Fibroblast of lung (primary cell): ENCODE measurements at regions not wholly inside any gene's neighbourhood (a gene's known extent, or its start where the extent isn't known, plus 50 kb on each side); places are given as distances from the start of the nearest gene placed in this dataset.

Experiments
- DNase-seq, 2 donors: peaks; one replicate each; pipeline versions ENCODE4 v3.0.0 to v3.0.0-alpha.2; 2010; ENCODE audit warnings: low read depth in 2 of 2
- H2AFZ ChIP-seq: 2 replicates; pipeline ENCODE4 v1.5.1; 2012; ENCODE audit warnings: low read length, control low read depth, inconsistent platforms
- H3K27ac ChIP-seq: 2 replicates; pipeline ENCODE4 v1.5.1; 2011; ENCODE audit warnings: low read length, control low read depth; ENCODE audit not compliant: insufficient read depth
- H3K27me3 ChIP-seq: 2 replicates; pipeline ENCODE4 v1.5.1; 2011; ENCODE audit warnings: mild to moderate bottlenecking, low read length; ENCODE audit not compliant: control insufficient read depth, insufficient read depth
- H3K36me3 ChIP-seq: 2 replicates; pipeline ENCODE4 v1.5.1; 2011; ENCODE audit warnings: low read length; ENCODE audit not compliant: control insufficient read depth, insufficient read depth
- H3K4me1 ChIP-seq: 2 replicates; pipeline ENCODE4 v1.5.1; 2011; ENCODE audit warnings: low read length; ENCODE audit not compliant: control insufficient read depth, insufficient read depth; ENCODE audit errors: extremely low read depth
- H3K4me2 ChIP-seq: 2 replicates; pipeline ENCODE4 v1.5.1; 2011; ENCODE audit warnings: low read length, control low read depth; ENCODE audit not compliant: insufficient read depth; ENCODE audit errors: extremely low read depth
- H3K4me3 ChIP-seq, 4 experiments: fragments of 200-600 bp in 1 of 4; sonication (generic) in 1 of 4; replicated peaks in 1 of 4; 2 replicates each; pipeline ENCODE4 v1.5.1; 2011 to 2016; ENCODE audit warnings: low read length in 4 of 4, low read depth in 3 of 4, mild to moderate bottlenecking in 3 of 4, control low read depth in 2 of 4, inconsistent platforms in 1 of 4, mixed read lengths in 1 of 4; ENCODE audit not compliant: insufficient read depth in 1 of 4; ENCODE audit errors: control extremely low read depth in 1 of 4
- H3K79me2 ChIP-seq: 2 replicates; pipeline ENCODE4 v1.5.1; 2012; ENCODE audit warnings: mild to moderate bottlenecking, low read length, inconsistent platforms; ENCODE audit not compliant: control insufficient read depth, insufficient read depth
- H3K9ac ChIP-seq: 2 replicates; pipeline ENCODE4 v1.5.1; 2011; ENCODE audit warnings: mild to moderate bottlenecking, low read length, control low read depth; ENCODE audit not compliant: insufficient read depth
- H3K9me3 ChIP-seq: 2 replicates; pipeline ENCODE4 v1.5.1; 2012; ENCODE audit warnings: low read depth, low read length; ENCODE audit not compliant: control insufficient read depth, insufficient read depth
- H4K20me1 ChIP-seq: 2 replicates; pipeline ENCODE4 v1.5.1; 2011; ENCODE audit warnings: low read length; ENCODE audit not compliant: control insufficient read depth, insufficient read depth; ENCODE audit errors: extremely low read depth
- EZH2 ChIP-seq: IDR thresholded peaks from 2 replicates; pipeline ENCODE4 v1.5.1; 2012; ENCODE audit warnings: low read length, control low read depth, mild to moderate bottlenecking; ENCODE audit errors: missing control alignments
- TF ChIP-seq, protein P1 (sequence below), 2 donors: IDR thresholded peaks in 1 of 2; conservative IDR thresholded peaks in 1 of 2; 1 replicate in 1 of 2; 2 replicates in 1 of 2; pipeline ENCODE4 v1.5.1; 2011 to 2012; ENCODE audit warnings: low read length in 2 of 2, control low read depth in 1 of 2, inconsistent platforms in 1 of 2, low read depth in 1 of 2, mild to moderate bottlenecking in 1 of 2

DNA sequence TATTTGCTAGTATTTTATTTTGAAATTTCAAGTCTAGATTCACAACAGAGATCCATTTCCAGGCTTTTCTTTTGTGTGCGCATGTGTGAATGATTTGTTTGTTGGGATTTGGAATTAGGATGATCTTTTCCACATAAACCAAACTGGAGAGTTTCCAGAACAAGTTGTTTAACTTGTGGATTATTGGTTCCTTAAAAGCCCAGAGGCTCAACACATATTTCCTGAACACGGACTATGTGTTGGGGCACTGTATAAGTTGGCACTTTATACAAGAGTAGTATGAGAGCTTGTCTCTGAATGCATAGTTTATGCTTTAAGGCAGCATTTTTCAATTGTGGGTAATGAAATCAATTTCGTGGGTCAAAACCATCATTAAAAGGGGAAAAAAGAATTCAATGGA is 67.3 kb upstream of the FUT8 start:
- Histone ChIP-seq H3K27ac (no peak overlapping the region), H3K4me1 (peaks cover 3% of the 10 kb centered on the region), H4K20me1 (no peaks in the 10 kb centered on the region), H2AFZ (no peak overlapping the region), H3K9me3 (no peaks in the 10 kb centered on the region), H3K4me3 (no peak overlapping the region), H3K4me2 (no peak overlapping the region), H3K36me3 (no peaks in the 10 kb centered on the region), H3K79me2 (no peaks in the 10 kb centered on the region), H3K9ac (no peak overlapping the region), H3K27me3 (no peaks in the 10 kb centered on the region)
- no peak for DNase-seq
- TF ChIP-seq, protein P1, sequence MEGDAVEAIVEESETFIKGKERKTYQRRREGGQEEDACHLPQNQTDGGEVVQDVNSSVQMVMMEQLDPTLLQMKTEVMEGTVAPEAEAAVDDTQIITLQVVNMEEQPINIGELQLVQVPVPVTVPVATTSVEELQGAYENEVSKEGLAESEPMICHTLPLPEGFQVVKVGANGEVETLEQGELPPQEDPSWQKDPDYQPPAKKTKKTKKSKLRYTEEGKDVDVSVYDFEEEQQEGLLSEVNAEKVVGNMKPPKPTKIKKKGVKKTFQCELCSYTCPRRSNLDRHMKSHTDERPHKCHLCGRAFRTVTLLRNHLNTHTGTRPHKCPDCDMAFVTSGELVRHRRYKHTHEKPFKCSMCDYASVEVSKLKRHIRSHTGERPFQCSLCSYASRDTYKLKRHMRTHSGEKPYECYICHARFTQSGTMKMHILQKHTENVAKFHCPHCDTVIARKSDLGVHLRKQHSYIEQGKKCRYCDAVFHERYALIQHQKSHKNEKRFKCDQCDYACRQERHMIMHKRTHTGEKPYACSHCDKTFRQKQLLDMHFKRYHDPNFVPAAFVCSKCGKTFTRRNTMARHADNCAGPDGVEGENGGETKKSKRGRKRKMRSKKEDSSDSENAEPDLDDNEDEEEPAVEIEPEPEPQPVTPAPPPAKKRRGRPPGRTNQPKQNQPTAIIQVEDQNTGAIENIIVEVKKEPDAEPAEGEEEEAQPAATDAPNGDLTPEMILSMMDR (conservative IDR thresholded peaks at IDR 0.05 in 1 of 2, IDR thresholded peaks at IDR 0.05 in 1 of 2; ENCODE audit: low read depth in 1 of 2, low read length in 2 of 2), result no peak
- no peak for TF ChIP-seq EZH2

DNA sequence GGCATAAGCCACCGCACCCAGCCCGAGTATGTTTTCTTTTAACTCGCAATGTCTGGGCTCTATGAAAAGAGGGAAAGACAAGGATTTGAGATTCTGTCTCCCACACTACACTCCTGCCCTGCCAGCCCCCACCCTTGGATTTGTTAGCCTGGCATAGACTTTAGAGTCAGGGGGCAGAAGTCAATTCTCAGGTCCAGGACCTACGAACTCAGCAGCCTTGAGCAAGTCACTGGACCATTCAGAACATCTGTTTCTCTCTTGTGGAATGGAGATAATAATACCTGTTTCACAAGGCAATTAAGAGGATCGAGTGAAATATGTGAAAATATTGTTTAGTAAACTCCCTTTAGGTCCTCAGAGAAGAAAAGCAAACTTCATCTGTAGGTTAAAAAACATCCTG is 66.1 kb upstream of the FUT8 start:
- no peak overlapping the region for H2AFZ ChIP-seq
- no peaks in the 10 kb centered on the region for H4K20me1 ChIP-seq
- TF ChIP-seq, protein P1 (conservative IDR thresholded peaks at IDR 0.05 in 1 of 2, IDR thresholded peaks at IDR 0.05 in 1 of 2; ENCODE audit: low read depth in 1 of 2, low read length in 2 of 2), result no peak
- peaks cover 3% of the 10 kb centered on the region for H3K4me1 ChIP-seq
- H3K36me3 ChIP-seq, result no peaks in the 10 kb centered on the region
- no peaks in the 10 kb centered on the region for H3K79me2 ChIP-seq
- H3K9me3 ChIP-seq, result no peaks in the 10 kb centered on the region
- no peak overlapping the region for H3K4me3 ChIP-seq
- DNase-seq, result no peak
- H3K9ac ChIP-seq, result no peak overlapping the region
- no peaks in the 10 kb centered on the region for H3K27me3 ChIP-seq
- H3K27ac ChIP-seq, result no peak overlapping the region
- H3K4me2 ChIP-seq, result no peak overlapping the region

DNA sequence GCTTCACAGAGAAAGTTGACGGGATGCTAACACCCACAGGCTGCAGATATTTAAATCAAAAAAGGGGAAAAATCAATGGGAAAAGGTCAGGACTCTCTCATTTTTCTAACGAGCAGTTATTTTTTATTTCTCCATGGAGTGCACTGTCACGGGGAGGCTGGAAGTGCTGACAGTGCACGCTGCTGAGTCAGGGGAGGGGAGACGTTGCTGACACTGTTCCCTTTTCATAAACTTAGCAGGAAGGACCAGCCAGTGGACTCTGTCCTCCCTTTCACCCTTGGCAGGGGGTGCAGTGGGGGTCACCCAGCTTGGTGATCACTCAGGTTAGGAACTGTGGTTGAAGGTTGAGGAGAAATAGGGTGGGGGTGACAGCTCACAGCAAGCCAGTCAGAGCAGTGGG is 65.6 kb upstream of the FUT8 start:
- H3K27ac ChIP-seq, result no peak overlapping the region
- no peaks in the 10 kb centered on the region for H4K20me1 ChIP-seq
- peak overlapping the region; percentile 15 for H2AFZ ChIP-seq
- H3K9ac ChIP-seq, result no peak overlapping the region
- no peaks in the 10 kb centered on the region for H3K79me2 ChIP-seq
- H3K4me3 ChIP-seq, result no peak overlapping the region
- peak in 1 of 2 donors; percentile 19 for DNase-seq
- no peaks in the 10 kb centered on the region for H3K27me3 ChIP-seq
- no peaks in the 10 kb centered on the region for H3K9me3 ChIP-seq
- no peak for TF ChIP-seq EZH2
- TF ChIP-seq, protein P1 (conservative IDR thresholded peaks at IDR 0.05 in 1 of 2, IDR thresholded peaks at IDR 0.05 in 1 of 2; ENCODE audit: low read depth in 1 of 2, low read length in 2 of 2), result no peak
- H3K4me2 ChIP-seq, result no peak overlapping the region
- H3K4me1 ChIP-seq, result peaks cover 3% of the 10 kb centered on the region
- no peaks in the 10 kb centered on the region for H3K36me3 ChIP-seq
